Colonic mucosa (tissue), 4 donors: ENCODE measurements at regions not wholly inside any gene's neighbourhood (a gene's known extent, or its start where the extent isn't known, plus 50 kb on each side); places are given as distances from the start of the nearest gene placed in this dataset.
A peak's percentile ranks its signal among the peaks of the same experiment; 100 is the strongest.

Source experiments
- DNase-seq: peaks from one replicate; pipeline ENCODE4 v3.0.0-alpha.2; 2020
- H3K27ac ChIP-seq: fragments of 200-600 bp; one replicate; pipeline ENCODE4 v1.8.0; 2021
- H3K27me3 ChIP-seq: fragments of 200-600 bp; one replicate; pipeline ENCODE4 v1.8.0; 2021
- H3K36me3 ChIP-seq: fragments of 200-600 bp; one replicate; pipeline ENCODE4 v1.8.0; 2021
- H3K4me1 ChIP-seq: fragments of 200-600 bp; one replicate; pipeline ENCODE4 v1.8.0; 2021; ENCODE audit warnings: mild to moderate bottlenecking
- H3K4me3 ChIP-seq: fragments of 200-600 bp; one replicate; pipeline ENCODE4 v1.8.0; 2021
- H3K9ac ChIP-seq, 2 donors: one replicate each; pipeline ENCODE4 v1.7.0; 2013; ENCODE audit warnings: control low read depth in 2 of 2, low read depth in 2 of 2, low read length in 2 of 2
- H3K9me3 ChIP-seq: fragments of 200-600 bp; one replicate; pipeline ENCODE4 v1.8.0; 2021
- intact Hi-C: fragments of 100-400 bp; cut with DNase I; formaldehyde crosslinking; loops from one replicate; pipeline ENCODE4 v1.14.1; 2022
- TF ChIP-seq, protein P1 (sequence below): fragments of 200-600 bp; IDR thresholded peaks from one replicate; pipeline ENCODE4 v1.8.0; 2022; ENCODE audit warnings: antibody characterized with exemption, mild to moderate bottlenecking
- donor health status: healthy.
- donor health status: DM: no; HTN: no; CAD: no.
- donor health status: DM: no; HTN: no; CAD: no.

DNA sequence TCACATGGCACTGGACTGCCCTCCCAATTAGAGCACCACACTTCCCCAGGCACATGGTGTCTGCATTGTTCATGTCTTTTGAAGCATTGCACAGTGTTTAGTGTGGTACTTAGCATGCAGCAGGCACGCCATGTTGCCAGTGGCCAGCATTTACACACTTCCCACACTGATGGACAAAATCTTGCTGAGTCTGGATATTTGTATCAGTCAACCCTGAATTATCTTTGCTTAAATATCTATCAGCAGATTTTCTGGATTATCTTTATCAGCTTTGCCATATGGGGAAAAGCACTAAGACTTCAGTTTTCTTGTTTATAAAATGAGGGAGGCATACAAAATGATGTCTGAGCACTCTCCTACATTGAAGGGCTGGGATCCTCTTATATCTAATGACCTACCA lies 416.0 kb upstream of the MMADHC start:
- Histone ChIP-seq H3K9ac (no peak overlapping the region), H3K4me1 (no peaks in the 10 kb centered on the region), H3K27ac (no peak overlapping the region), H3K4me3 (no peak overlapping the region), H3K36me3 (no peaks in the 10 kb centered on the region), H3K9me3 (no peaks in the 10 kb centered on the region), H3K27me3 (no peaks in the 10 kb centered on the region)
- intact Hi-C loops: no loop called here
- TF ChIP-seq, protein P1, sequence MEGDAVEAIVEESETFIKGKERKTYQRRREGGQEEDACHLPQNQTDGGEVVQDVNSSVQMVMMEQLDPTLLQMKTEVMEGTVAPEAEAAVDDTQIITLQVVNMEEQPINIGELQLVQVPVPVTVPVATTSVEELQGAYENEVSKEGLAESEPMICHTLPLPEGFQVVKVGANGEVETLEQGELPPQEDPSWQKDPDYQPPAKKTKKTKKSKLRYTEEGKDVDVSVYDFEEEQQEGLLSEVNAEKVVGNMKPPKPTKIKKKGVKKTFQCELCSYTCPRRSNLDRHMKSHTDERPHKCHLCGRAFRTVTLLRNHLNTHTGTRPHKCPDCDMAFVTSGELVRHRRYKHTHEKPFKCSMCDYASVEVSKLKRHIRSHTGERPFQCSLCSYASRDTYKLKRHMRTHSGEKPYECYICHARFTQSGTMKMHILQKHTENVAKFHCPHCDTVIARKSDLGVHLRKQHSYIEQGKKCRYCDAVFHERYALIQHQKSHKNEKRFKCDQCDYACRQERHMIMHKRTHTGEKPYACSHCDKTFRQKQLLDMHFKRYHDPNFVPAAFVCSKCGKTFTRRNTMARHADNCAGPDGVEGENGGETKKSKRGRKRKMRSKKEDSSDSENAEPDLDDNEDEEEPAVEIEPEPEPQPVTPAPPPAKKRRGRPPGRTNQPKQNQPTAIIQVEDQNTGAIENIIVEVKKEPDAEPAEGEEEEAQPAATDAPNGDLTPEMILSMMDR: no peak
- DNase-seq: no peak

DNA sequence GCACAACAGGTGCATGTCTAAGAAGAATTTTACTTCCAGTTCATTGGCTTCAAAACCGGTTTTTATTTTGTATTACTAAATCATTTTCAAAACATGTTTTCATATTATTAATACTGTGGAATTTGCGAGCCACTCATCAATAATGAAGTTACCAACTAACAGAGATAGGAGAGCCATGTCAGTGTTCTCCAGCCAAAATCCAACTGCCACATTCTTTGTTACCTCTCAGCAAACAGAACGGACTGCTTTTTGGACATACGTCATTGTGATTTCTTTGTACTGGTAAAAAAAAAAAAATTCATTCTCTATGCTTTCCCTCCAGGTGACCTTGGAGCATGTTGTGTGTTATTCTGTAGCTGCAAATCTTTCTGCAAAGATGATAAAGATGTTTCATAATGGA lies 414.2 kb upstream of the MMADHC start:
- no peaks in the 10 kb centered on the region for H3K36me3 ChIP-seq
- H3K27ac ChIP-seq: no peak overlapping the region
- no peaks in the 10 kb centered on the region for H3K9me3 ChIP-seq
- no peak overlapping the region for H3K4me3 ChIP-seq
- DNase-seq: no peak
- H3K4me1 ChIP-seq: no peaks in the 10 kb centered on the region
- no peaks in the 10 kb centered on the region for H3K27me3 ChIP-seq
- intact Hi-C loops: no loop called here
- TF ChIP-seq, protein P1: no peak
- no peak overlapping the region for H3K9ac ChIP-seq

DNA sequence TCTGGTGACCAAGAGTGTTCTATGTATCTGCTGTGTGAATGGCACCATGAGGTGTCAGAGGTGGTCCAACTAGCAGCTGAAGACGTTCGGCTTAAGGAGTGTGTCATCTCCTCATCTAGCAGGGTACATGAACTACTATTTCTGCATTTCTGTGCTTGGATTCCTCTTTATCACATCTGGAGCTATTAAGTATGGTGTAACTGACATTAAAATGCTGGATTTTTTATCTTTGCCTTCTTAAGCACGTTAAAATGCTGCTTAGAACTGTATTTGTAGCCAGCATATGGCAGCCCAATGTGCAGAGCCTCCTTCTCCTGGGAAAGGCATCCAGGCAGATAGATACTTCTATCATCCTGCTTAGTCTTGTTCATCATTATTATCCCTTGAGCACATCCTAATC lies 409.3 kb upstream of the MMADHC start:
- no peaks in the 10 kb centered on the region for H3K9me3 ChIP-seq
- no peak overlapping the region for H3K4me3 ChIP-seq
- no peak overlapping the region for H3K27ac ChIP-seq
- no peak overlapping the region for H3K9ac ChIP-seq
- H3K36me3 ChIP-seq: no peaks in the 10 kb centered on the region
- intact Hi-C loops: no loop called here
- TF ChIP-seq, protein P1: no peak
- no peaks in the 10 kb centered on the region for H3K4me1 ChIP-seq
- no peak for DNase-seq
- no peaks in the 10 kb centered on the region for H3K27me3 ChIP-seq

DNA sequence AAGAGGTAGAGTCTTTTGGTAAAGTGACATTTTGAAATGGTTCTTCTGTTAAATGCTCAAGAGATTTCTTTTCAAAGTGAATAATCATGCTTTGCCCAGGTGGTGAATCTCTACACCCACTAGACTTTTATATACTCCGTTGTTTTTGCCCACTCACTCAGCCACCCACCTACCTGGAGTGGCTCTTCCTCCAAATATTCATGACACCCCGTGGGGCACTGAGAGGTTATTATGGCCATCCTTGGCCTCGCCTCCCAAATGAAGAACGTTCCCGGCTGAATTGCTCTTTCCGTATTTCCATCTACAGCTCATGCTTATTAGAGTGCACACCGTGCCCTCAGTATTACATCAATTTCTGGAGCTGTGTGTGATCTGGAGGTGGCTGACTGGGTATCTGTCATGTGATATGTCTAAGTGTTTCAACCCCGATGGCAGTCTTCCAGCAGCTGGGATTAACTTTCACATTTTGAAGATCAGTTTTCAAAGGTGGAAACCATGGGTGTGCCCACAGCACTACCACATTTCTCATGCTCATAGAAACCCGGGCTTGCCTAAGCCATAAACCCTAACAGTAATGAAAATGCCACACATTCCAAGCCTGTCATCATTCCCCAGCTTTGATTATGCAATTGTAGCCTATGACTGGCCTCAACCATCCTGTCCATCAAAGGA lies 406.6 kb upstream of the MMADHC start:
- Histone ChIP-seq H3K27me3 (no peaks in the 10 kb centered on the region), H3K4me1 (no peaks in the 10 kb centered on the region), H3K4me3 (no peak overlapping the region), H3K27ac (no peak overlapping the region), H3K9ac (no peak overlapping the region), H3K36me3 (no peaks in the 10 kb centered on the region), H3K9me3 (no peaks in the 10 kb centered on the region)
- intact Hi-C loops: no loop called here
- peak; percentile 24 for DNase-seq
- TF ChIP-seq, protein P1: no peak

DNA sequence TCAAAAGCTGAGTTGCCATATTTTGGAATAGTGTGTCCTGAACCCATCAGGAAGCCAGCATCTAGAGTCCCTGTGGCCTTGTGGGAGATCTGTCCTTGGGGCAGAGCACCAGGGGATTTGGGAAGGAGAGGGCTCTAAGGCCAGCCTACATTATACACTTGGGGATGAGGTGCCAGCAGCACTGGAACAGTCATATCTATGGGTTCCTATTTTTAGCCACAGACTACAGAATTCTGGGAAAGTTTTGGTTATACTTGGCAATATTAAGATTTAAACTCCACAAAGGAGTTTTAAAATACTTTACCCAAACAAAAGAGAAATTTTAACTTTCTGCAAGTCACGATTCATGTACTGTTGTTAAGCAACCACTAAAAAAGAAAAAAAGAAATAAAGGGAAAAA lies 405.7 kb upstream of the MMADHC start:
- Histone ChIP-seq H3K9ac (no peak overlapping the region), H3K27me3 (no peaks in the 10 kb centered on the region), H3K9me3 (no peaks in the 10 kb centered on the region), H3K4me1 (no peaks in the 10 kb centered on the region), H3K4me3 (no peak overlapping the region), H3K27ac (no peak overlapping the region), H3K36me3 (no peaks in the 10 kb centered on the region)
- DNase-seq: no peak
- intact Hi-C loops: no loop called here
- TF ChIP-seq, protein P1: no peak
